UCSD-AML1 (cell line): ENCODE measurements at regions not wholly inside any gene's neighbourhood (a gene's known extent, or its start where the extent isn't known, plus 50 kb on each side); places are given as distances from the start of the nearest gene placed in this dataset.

Source experiments
- DNase-seq: peaks from one replicate; lab custom pipeline; 2025; ENCODE audit not compliant: unreplicated experiment; lab: John Stamatoyannopoulos, UW

GRCh38 chr9:88730780-88731179, 195.8 kb downstream of the NXNL2 start:
- DNase-seq: no peak

- DNase-seq: no peak
These were observed 197.2 kb downstream of the NXNL2 start for GRCh38 chr9:88732128-88732527.

GRCh38 chr9:88733651-88734421, 198.9 kb downstream of the NXNL2 start:
- DNase-seq: no peak

GRCh38 chr9:88734527-88734926, 199.5 kb downstream of the NXNL2 start:
- no peak for DNase-seq

DNA sequence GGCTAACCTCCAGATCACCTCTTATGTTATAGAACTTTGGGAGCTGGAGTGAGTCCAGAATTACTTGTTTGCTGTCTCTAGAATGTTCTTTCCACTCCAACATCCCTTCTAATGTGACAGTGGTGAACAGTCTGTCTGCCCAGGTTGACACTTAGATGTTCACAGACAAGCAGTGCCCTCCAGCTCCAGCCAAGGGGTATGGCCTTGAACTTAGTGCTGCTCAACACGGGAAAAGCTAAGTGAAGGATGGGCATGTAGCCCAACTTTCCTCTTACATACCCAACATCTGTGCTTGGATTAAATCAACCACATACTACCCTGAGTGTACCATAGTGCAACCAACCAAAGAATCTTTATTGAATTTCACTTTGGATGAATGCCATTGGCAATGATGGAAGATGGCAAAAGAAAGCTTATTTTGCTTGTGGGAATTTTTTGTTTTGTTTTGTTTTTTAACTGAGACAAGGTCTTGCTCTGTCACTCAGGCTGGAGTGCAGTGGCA, 201.2 kb downstream of the NXNL2 start:
- no peak for DNase-seq

GRCh38 chr9:88737031-88737430, 202.1 kb downstream of the NXNL2 start:
- no peak for DNase-seq

DNA sequence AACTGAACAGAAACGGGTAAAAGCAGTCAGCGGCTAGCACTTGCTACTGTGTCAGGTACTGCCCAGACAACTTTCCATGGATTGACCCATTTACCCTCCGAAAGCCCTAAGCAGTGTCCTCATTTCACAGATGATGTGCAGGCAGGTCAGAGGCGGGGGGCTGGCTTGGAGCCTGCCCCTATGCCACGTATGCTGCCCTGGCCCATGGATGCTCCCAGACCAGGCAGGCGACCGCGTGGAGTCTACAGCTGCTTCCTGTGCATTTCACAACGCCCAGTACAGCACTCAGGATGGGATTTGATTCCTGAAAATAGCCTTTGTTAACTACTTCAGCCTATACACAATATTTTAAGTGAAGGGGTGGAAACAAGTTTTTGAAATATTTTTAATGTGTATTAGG, 202.9 kb downstream of the NXNL2 start:
- DNase-seq: no peak

GRCh38 chr9:88738709-88739108, 203.7 kb downstream of the NXNL2 start:
- no peak for DNase-seq

GRCh38 chr9:88739373-88739772, 204.4 kb downstream of the NXNL2 start:
- DNase-seq: no peak

GRCh38 chr9:88740844-88741243, 205.9 kb downstream of the NXNL2 start:
- no peak for DNase-seq

- DNase-seq: no peak
These were observed 206.4 kb downstream of the NXNL2 start for GRCh38 chr9:88741335-88741734.

DNA sequence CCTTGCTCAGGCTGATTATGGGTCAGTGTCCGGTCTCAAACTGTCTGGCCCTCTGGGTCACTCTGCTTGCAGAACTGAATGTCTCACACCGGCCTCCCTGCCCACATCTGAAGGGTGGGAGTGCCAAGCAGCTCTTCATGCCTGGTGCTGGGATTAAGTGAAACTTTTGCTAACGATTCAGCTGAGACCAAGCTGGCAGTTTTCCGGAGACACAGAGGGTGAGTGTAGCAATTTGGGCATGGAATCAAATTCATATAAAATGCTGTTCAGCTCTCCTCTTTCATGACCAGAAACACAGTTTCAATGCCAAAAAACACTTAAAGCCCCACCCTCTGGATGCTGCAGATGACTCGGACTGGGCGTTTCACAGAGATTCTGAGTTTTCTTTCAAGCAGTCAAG, 207.5 kb downstream of the NXNL2 start:
- DNase-seq: no peak

- DNase-seq: no peak
These were observed 207.9 kb downstream of the NXNL2 start for GRCh38 chr9:88742905-88743304.

DNA sequence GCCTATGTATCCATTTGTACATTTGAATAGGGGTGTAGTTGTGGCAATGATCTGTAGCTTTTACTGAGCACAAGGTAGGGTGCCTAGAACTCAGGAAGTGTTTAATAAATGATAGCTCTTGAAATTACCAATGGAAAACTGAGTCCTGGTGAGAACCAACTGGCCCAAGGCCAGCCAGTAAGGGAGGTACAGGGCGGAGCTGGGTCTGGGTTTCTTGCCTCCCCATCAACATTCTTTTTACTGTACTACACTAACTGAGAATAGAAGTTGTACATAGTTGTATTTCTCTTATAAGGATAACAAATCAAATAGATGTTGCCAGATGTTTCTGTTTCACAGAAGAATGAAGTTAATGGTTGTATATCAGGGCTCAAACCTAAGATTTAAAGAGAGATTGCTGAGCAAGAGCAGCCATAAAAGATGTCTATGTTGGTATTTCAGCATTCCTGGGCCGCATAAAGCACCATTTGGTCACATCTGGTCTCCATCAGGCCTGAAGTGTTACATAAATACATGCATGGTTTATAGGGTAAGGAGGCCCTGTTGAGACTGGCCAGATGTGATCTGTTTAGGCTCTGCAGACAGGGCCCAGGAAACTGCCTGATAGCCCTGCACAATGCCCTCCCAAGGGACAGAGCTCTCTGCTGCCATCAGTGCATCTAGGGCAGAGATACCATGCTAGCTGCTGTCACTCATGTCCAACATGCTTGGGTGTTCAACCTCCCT, 210.5 kb downstream of the NXNL2 start:
- DNase-seq: no peak

DNA sequence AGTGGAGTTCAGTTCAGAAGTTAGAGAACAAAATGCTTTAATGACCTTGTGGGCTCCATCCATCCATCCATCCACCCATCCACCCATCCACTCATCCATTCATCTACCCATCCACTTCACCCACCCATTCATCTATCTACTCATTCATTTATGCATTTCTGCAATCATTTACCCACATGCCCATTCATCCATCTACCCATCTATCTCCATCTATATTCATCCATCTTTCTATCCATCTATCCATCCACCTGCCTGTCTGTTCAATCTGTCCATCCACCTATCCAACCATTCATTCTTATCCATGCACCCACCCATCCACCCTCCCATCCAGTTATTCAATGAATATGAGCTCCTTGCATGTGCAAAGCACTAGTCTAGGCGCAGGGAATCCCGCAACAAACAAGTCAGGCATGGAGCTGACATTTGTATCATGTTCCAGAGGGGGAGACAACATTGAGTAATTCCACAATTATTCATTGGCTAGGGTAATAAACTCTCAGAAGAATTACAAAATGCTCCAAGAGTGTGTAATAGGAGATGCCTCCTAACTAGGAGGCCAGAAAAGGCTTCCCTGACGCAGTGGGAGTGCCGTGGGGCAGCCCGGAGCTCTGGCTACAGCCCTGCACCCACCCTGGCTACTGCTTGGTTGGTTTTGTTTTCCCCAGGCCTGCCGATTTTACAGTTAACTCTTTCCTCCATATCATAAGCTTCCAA, 211.2 kb downstream of the NXNL2 start:
- DNase-seq: no peak

DNA sequence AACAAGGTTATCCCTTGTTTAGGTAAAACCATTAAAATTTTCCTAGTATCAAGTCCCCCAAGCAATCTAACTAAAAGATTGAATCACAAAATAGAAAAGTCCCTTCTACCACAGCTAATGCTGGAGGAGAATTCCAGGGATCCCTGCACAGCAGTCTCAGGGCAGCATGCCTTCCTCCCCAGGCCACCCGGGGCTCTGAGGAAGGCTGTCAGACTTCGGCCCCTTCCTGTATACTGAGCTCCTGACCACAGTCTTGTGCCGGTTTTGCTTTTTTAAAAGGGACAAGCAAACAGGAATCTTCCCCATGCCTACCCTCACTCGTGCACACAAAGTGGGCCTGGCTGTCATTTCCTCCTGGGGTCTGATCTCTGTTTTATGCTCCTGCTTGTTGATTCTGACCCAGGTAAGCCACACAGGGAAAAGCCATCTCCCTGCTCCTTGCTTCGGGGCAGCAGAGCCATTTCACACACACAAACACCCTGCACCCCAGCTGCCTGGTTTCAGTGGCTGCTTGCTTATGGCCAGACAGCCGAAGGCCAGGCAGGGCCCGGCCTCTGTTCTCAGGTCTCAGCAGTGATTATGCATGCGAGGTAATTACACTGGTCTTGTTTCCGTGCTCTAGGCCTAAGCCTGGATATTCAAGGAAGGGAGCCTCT, 211.9 kb downstream of the NXNL2 start:
- no peak for DNase-seq

DNA sequence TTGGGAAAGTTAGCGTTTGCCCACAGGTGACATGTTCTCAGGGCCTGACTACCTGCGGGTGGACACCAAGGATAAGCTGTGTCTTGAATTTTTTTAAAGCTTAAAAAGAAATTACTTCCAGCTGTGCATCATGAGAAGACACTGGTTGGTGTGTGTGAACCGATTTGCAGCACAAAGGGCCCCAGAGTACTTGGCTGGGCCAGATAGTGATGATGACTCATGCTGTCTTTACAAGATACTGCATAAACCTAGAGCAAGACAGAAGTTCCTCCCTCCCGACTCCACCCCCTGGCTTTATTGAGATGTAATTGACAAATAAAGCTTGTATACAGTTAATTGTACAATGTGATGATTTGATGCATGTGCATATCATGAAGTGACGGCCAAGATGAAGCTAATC, 212.8 kb downstream of the NXNL2 start:
- DNase-seq: no peak

GRCh38 chr9:88748566-88749261, 213.7 kb downstream of the NXNL2 start:
- no peak for DNase-seq

DNA sequence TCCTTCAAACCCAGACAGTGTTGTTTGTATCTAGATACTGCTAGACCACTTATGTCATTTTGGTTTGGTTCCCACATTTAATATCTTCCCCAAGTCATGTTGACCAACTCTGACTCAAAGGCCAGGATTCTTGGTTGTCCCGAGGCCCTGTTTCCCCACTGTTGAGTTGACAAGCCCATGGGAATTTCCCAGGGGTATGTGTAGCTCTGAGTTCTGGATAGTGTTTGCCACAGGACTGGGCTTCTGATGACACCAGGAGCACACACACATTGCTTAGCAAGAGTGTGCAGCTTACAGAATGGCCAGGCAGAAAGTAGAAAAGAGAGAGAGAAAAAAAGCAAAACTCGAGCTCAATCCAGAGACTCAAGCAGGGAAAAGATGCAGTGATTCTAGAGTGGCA, 214.4 kb downstream of the NXNL2 start:
- DNase-seq: no peak

DNA sequence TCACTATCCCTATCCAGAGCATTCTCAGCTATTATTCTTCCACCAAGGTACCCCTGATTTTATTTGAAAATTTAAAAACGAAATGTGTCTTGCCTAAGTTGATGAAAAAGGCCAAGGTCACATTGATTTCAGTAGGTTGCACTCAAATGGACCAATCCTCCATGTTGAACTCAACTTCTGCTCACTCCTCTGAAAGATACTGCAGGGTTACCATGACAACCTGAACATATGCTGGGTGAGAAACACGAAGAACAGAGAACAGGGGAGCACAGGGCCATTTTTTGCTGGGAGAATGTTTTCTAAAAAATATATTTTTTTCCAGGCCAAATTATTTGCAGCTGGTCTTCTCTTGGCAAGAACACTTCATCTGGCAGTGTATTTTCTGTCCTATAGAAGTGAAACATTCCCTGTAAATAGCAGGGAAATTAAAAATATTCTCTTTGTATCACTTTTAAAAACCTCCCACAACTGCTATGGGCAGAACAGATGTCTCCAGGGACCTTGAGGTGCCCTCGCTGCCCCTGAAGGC, 215.9 kb downstream of the NXNL2 start:
- no peak for DNase-seq
